LNCAP (cell line): ENCODE measurements at regions not wholly inside any gene's neighbourhood (a gene's known extent, or its start where the extent isn't known, plus 50 kb on each side); places are given as distances from the start of the nearest gene placed in this dataset.

Experiments used
- CTCF ChIP-seq: fragments of 450-650 bp; IDR thresholded peaks from 2 replicates; pipeline ENCODE4 v1.5.1; 2017; ENCODE audit warnings: mild to moderate bottlenecking

GRCh38 chr13:58531614-58532013 lies 900.1 kb downstream of the PCDH17 start:
- no peak for TF ChIP-seq CTCF

GRCh38 chr13:58542530-58542929 lies 911.0 kb downstream of the PCDH17 start:
- TF ChIP-seq CTCF = no peak

GRCh38 chr13:58547419-58547818 lies 915.9 kb downstream of the PCDH17 start:
- TF ChIP-seq CTCF = no peak

- no peak for TF ChIP-seq CTCF
These were observed 934.6 kb downstream of the PCDH17 start for GRCh38 chr13:58566176-58566575.

- TF ChIP-seq CTCF = no peak
These were observed 942.2 kb downstream of the PCDH17 start for GRCh38 chr13:58573743-58574142.

- TF ChIP-seq CTCF = no peak
These were observed 943.2 kb downstream of the PCDH17 start for GRCh38 chr13:58574791-58575190.

- no peak for TF ChIP-seq CTCF
These were observed 947.9 kb downstream of the PCDH17 start for GRCh38 chr13:58579468-58579867.

- TF ChIP-seq CTCF = no peak
These were observed 952.4 kb downstream of the PCDH17 start for GRCh38 chr13:58583966-58584365.
